Stimulated activated CD4-positive, alpha-beta T cell treated with anti-CD3 and anti-CD28 coated beads, Interleukin-12 subunit alpha, Interleukin-12 subunit beta, amount 100 ng/mL, for 4 hours (primary cell): ENCODE measurements at regions not wholly inside any gene's neighbourhood (a gene's known extent, or its start where the extent isn't known, plus 50 kb on each side); places are given as distances from the start of the nearest gene placed in this dataset.

Experiments
- DNase-seq: peaks from one replicate; pipeline ENCODE4 v3.0.0-alpha.2; 2020

- DNase-seq = no peak
Measured at GRCh38 chr14:101069228-101069549, 165.7 kb upstream of the RTL1 start.

- DNase-seq = no peak
Measured at GRCh38 chr14:101069666-101070362, 166.3 kb upstream of the RTL1 start.

GRCh38 chr14:101070540-101071492 is 167.3 kb upstream of the RTL1 start:
- no peak for DNase-seq

- no peak for DNase-seq
Measured at GRCh38 chr14:101071493-101071906, 168.0 kb upstream of the RTL1 start.

- DNase-seq = no peak
Measured at GRCh38 chr14:101072070-101072469, 168.5 kb upstream of the RTL1 start.

- DNase-seq = no peak
Measured at GRCh38 chr14:101072531-101072930, 169.0 kb upstream of the RTL1 start.

- DNase-seq = no peak
Measured at GRCh38 chr14:101072945-101073597, 169.5 kb upstream of the RTL1 start.

- no peak for DNase-seq
Measured at GRCh38 chr14:101073598-101073965, 170.1 kb upstream of the RTL1 start.

- no peak for DNase-seq
Measured at GRCh38 chr14:101074196-101075024, 170.9 kb upstream of the RTL1 start.

- no peak for DNase-seq
Measured at GRCh38 chr14:101075025-101075800, 171.7 kb upstream of the RTL1 start.

GRCh38 chr14:101075801-101076413 is 172.4 kb upstream of the RTL1 start:
- DNase-seq = no peak

GRCh38 chr14:101076451-101077198 is 173.1 kb upstream of the RTL1 start:
- DNase-seq = no peak

- DNase-seq = no peak
Measured at GRCh38 chr14:101077481-101078074, 174.1 kb upstream of the RTL1 start.

- DNase-seq = no peak
Measured at GRCh38 chr14:101078170-101078891, 174.8 kb upstream of the RTL1 start.

- DNase-seq = no peak
Measured at GRCh38 chr14:101078892-101079221, 175.3 kb upstream of the RTL1 start.

- no peak for DNase-seq
Measured at GRCh38 chr14:101080922-101081593, 177.5 kb upstream of the RTL1 start.

GRCh38 chr14:101082036-101082435 is 178.5 kb upstream of the RTL1 start:
- no peak for DNase-seq

GRCh38 chr14:101082436-101083384 is 179.2 kb upstream of the RTL1 start:
- no peak for DNase-seq
